ENCODE measurements at regions not wholly inside any gene's neighbourhood (a gene's known extent, or its start where the extent isn't known, plus 50 kb on each side); places are given as distances from the start of the nearest gene placed in this dataset.

DNA sequence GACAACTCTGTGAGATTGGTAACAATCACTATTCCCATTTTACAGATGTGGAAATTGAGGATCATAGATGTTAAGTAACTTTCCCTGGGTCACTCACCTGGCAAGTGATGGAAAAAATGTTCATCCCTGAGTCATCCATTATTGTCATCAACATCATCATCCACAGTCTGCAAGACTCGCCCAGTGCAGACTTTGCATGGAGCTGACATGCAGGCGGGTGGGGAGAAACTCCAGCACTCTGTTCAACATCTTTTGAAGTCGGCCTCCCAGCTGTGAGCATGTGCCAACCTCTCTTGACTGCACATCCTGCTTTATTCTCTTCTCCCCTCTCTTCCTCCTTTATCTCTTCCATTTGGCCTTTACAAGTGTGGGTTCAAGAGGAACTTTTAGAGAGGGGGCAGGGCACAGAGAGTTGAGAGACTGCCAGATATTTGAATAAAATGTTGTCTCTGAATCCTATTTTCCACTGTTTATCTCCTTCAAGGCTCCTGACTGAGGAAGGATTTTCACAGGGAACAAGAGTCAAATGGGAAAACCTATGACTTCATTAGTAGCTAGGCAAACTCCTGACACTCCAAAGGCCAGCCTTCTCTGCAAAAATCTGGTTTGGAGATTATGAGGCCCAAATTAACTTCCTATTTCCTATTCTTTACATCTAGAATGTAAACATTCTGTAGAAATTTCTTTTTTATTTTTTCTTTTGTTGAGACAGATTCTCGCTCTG is 283.7 kb upstream of the PODXL start:
- CTCF ChIA-PET, result interaction anchor here (0.9 to 1.5 kb wide), 2 partner anchors 19 to 22 kb away, joined by 3 read pairs; no protein-coding TSS in a partner anchor
- no peaks in the 10 kb centered on the region for H3K4me1 ChIP-seq (ENCODE audit: control insufficient read depth, extremely low read depth, insufficient read depth, low read length)
- no peak overlapping the region for H3K4me2 ChIP-seq (ENCODE audit: insufficient read depth, low read length)
- no peak overlapping the region for H3K4me3 ChIP-seq (replicated peaks in 1 of 3; ENCODE audit: insufficient read depth in 1 of 3, low read depth in 1 of 3, low read length in 3 of 3)
- no peak overlapping the region for H3K9ac ChIP-seq (replicated peaks; ENCODE audit: extremely low read depth, insufficient read depth, low read length)
- POLR2A ChIA-PET, result no interaction called here
- H3K79me2 ChIP-seq (ENCODE audit: control insufficient read depth, insufficient read depth, low read length), result no peaks in the 10 kb centered on the region
- no peak for FAIRE-seq
- H3K36me3 ChIP-seq (ENCODE audit: control insufficient read depth in 2 of 2, extremely low read depth in 1 of 2, insufficient read depth in 2 of 2, low read length in 2 of 2), result no peaks in the 10 kb centered on the region
- TF ChIP-seq, protein P1, sequence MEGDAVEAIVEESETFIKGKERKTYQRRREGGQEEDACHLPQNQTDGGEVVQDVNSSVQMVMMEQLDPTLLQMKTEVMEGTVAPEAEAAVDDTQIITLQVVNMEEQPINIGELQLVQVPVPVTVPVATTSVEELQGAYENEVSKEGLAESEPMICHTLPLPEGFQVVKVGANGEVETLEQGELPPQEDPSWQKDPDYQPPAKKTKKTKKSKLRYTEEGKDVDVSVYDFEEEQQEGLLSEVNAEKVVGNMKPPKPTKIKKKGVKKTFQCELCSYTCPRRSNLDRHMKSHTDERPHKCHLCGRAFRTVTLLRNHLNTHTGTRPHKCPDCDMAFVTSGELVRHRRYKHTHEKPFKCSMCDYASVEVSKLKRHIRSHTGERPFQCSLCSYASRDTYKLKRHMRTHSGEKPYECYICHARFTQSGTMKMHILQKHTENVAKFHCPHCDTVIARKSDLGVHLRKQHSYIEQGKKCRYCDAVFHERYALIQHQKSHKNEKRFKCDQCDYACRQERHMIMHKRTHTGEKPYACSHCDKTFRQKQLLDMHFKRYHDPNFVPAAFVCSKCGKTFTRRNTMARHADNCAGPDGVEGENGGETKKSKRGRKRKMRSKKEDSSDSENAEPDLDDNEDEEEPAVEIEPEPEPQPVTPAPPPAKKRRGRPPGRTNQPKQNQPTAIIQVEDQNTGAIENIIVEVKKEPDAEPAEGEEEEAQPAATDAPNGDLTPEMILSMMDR (IDR thresholded peaks at IDR 0.05; ENCODE audit: extremely low read depth in 1 of 2, insufficient read depth in 1 of 2, low read depth in 1 of 2, low read length in 2 of 2), result no peak
- TF ChIP-seq FOS (IDR thresholded peaks at IDR 0.05; ENCODE audit: borderline replicate concordance, insufficient read depth, low read length), result no peak
- no peak for TF ChIP-seq JUN (IDR thresholded peaks at IDR 0.05; ENCODE audit: borderline replicate concordance, insufficient read depth, insufficient read length, low read depth)
- TF ChIP-seq EZH2 (IDR thresholded peaks at IDR 0.05; ENCODE audit: borderline replicate concordance, low read depth, low read length, severe bottlenecking), result no peak
- no peak for TF ChIP-seq POLR2A (IDR thresholded peaks at IDR 0.05; ENCODE audit: low read depth, low read length)
- TF ChIP-seq, protein P2, sequence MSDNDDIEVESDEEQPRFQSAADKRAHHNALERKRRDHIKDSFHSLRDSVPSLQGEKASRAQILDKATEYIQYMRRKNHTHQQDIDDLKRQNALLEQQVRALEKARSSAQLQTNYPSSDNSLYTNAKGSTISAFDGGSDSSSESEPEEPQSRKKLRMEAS (IDR thresholded peaks at IDR 0.05; ENCODE audit: insufficient read depth, insufficient read length), result no peak
- TF ChIP-seq GATA2 (IDR thresholded peaks at IDR 0.05; ENCODE audit: insufficient read depth, insufficient read length, low read depth, low read length), result no peak
- TF ChIP-seq MYC (IDR thresholded peaks at IDR 0.05; ENCODE audit: low read depth, low read length), result no peak
- H3K9me1 ChIP-seq (replicated peaks; ENCODE audit: control insufficient read depth, extremely low read depth, insufficient read depth, low read length), result no peaks in the 10 kb centered on the region
- H3K27ac ChIP-seq (ENCODE audit: insufficient read depth, low read depth, low read length), result no peak overlapping the region
- H4K20me1 ChIP-seq (replicated peaks; ENCODE audit: control insufficient read depth, extremely low read depth, insufficient read depth, low read length), result no peaks in the 10 kb centered on the region
- no TSS peak for BruUV-seq (replicated peaks)
- no peaks in the 10 kb centered on the region for H3K9me3 ChIP-seq (replicated peaks; ENCODE audit: control insufficient read depth, insufficient read depth, low read length)
- DNase-seq (ENCODE audit: low read depth, low spot score), result no peak
- no peak overlapping the region for H2AFZ ChIP-seq (ENCODE audit: low read depth, low read length)
- intact Hi-C loops (cut with micrococcal nuclease), result no loop called here
- dilution Hi-C loops (cut with MboI; ENCODE audit: extremely low pct_ligation_motif_present, low sequenced_read_pairs), result no loop called here
- H3K27me3 ChIP-seq (ENCODE audit: control insufficient read depth in 2 of 2, insufficient read depth in 2 of 2, low read length in 2 of 2), result peaks cover 10 to 12% of the 10 kb centered on the region in 2 experiments
